HG03060 (cell line): ENCODE measurements at regions not wholly inside any gene's neighbourhood (a gene's known extent, or its start where the extent isn't known, plus 50 kb on each side); places are given as distances from the start of the nearest gene placed in this dataset.

Source experiments
- ATAC-seq: cut with Tn5 transposase; IDR thresholded peaks from one replicate; pipeline ENCODE4 v1.9.1; 2021; ENCODE audit warnings: low read depth, moderate number of reproducible peaks; ENCODE audit not compliant: unreplicated experiment

DNA sequence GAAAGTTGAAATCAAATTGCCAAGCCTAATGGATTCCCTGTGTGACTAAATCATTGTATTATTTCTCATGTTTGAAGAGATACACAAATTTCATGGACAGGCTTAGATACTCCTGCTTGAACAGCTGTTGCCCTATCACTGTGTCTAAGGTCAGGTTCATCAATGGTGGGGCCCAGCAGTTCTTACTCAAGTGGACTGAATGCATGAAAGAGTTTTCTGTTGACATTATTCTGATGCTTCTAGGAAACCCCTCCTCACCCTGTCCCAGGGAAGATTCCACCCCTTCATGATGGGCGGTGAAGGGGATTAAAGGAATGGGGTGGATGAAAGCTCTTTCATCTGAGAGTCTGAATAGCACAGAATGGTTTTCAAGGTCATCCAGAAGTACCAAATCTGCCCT lies 148.8 kb downstream of the INO80D start:
- ATAC-seq = no peak

- no peak for ATAC-seq
Observed at GRCh38 chr2:205936446-205936845, 149.5 kb downstream of the INO80D start.

DNA sequence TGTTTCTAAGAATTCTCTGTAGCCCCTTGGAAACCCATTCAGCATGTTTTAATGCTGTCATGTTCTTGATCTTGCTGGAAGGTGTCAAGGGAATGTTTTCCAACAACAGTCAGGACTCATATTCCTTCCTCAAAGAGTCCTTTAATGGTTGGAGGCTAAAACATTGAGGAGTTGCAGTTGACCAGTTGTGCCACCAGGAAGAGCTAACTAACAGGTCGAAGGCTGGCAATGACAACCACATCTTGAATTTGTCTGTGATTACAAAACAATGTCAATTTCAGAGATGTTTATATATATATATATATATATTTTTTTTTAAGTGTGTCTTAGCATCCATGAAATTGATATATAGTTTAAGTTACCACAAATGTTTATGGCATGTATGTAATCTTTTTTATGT lies 151.5 kb downstream of the INO80D start:
- ATAC-seq = no peak

GRCh38 chr2:205932861-205933260 lies 153.1 kb downstream of the INO80D start:
- no peak for ATAC-seq

DNA sequence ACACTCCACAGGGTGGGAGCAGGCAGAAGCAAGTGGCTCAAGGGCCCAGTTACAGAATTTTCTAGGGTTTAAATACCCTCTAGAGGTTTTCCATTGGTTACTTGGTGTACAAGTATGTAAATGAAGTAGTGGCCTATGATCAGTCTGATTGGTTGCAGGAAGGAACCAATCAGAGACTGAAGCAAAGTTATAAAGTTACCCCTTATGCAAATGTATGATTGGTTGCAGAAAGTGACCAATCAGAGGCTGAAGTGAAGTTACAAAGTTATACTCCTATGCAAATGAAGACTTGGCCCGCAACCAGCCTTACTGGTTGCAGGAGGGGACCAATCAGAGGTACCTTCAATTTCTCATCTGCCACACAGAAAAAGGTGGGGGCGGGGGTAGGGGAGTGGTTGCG lies 154.6 kb downstream of the INO80D start:
- no peak for ATAC-seq

DNA sequence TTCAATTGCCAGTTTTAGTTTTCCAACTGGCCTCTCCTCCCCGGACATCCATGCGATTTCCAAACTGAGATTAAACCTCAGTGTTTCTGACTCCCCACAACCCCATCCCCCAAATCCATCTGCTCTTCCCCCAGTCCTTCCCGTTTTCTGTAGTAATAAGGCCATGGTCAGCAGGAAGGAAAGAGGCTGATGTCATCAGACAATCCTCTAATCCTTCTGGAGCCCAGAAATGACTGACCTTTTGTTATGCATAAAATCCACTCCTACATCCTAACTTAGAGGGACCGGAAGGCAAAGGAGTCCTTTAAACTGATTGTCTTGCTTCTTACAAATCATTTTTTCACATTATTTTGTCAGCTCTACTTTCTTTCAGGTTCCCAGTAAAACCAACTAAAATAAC lies 155.8 kb downstream of the INO80D start:
- ATAC-seq = no peak

GRCh38 chr2:205929246-205929942 lies 156.6 kb downstream of the INO80D start:
- ATAC-seq = no peak

- ATAC-seq = peak; percentile 68
Observed at GRCh38 chr2:205925373-205926337, 160.3 kb downstream of the INO80D start.

DNA sequence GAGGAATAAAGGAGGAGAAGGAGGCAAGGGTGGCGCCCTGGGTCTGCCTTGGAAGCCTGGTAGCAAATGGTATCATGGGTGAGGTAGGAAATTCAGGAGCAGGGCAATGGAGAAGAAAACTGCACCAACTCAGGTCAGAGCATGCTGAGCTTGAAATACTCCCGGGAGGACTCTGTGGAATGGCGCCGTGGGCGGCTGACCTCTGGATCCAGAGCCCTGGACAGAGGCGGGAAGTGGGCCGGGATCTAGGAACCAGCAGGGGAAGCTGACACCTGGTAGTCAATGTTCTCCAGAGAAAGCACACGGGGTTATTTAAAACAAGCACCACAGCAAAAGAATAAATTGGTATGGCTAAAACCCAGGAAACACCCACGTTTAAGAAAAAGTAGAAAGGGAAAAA lies 161.3 kb downstream of the INO80D start:
- no peak for ATAC-seq

DNA sequence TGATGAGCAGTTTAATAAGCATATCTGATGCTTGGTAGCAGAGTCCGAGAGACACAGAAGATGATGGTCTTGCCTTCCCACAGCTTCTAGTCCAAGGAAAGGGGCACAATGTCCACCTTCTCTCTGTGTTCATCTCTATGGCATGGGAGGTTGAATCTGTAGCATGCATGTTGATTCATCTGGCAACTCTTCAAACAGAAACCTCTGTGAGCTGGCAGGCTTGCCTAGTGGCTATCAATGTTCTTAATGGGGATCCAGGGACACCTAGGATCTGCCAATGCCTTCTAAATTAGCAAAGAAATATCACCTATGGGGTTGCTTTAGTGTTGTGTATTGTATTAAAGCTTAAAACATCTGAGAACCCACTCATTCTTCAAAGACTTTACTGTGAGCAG lies 170.8 kb downstream of the INO80D start:
- no peak for ATAC-seq

DNA sequence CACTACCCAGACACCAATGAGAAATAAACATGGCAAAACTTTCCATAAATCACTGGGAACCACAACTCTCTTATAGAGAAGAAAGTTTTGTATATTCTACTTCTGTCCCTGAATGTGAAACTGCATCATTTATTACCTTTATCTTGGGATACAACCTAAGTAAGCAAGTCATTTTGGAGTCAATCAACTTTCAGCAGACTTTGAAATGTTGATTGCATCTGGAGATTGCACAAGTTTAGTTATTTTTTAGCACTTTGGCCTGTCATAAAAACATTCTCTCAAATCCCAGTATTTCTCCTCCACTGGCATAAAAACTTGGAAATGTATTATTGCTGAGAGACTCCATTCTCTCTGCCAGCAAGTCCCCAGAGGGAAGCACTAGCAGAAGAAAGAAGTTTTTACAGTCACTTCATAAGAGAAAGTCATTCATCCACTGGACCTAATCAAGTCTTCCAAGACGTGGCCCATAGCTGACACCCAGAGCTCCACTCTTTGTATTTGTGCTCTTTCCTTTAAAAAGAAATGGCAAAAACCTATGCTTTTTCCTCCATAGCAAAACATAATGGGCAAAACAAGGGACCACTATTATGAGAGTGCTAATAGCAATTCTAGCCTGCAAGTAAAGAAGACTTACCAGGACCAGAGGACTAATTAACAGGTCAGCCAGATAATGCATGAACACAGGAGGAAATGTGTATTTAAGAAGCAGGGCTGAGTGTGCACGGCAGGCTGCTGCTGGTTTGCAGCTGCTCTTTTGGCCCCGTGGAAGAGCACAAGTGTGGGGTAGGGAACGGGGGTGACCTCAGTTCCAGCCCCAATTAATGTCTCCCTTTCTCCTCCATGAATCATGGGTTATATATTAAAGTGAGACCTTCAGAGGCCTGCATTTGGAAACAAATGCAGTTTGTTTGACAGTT lies 171.5 kb downstream of the INO80D start:
- no peak for ATAC-seq

DNA sequence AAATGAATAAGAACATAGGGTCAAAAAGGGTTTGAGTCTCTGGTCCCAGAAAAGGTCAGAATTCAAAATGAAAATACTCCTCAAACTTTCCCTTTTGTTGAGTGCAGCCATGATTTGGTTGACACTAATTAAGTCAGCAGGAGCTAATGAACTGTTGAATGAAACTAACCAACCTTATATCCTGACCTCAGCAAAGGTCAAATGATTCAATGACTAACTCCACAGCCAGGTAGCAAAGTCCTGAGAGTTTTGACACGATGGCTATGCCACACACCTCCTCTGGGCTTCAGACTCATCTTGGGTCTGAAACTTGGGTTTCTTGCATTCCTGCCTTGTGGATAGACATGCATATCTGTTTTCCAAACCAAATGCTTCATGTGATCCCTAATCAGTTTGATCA lies 172.3 kb downstream of the INO80D start:
- ATAC-seq = no peak

DNA sequence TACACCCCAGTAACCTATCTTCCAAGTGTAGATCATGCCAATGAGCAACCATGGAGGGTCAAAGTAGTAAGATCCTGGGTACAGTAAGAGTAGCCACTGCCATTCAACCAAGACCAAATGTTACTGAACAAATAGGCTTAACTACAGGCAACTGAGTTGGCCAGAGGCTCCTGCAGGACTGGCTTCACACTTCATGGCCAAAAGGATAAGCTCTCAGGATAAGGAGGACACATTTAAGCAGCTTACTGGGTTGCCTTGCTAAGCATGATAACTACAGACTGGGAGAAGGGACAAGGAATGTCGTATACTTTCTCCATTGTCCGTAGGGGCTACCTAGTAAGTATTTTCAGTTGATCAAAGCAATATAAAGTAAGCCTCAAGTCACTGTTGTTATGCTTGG lies 174.7 kb downstream of the INO80D start:
- no peak for ATAC-seq

- ATAC-seq = no peak
Observed at GRCh38 chr2:205909184-205909572, 176.8 kb downstream of the INO80D start.

- no peak for ATAC-seq
Observed at GRCh38 chr2:205908212-205909183, 177.5 kb downstream of the INO80D start.

- ATAC-seq = no peak
Observed at GRCh38 chr2:205906419-205906818, 179.6 kb downstream of the INO80D start.

- no peak for ATAC-seq
Observed at GRCh38 chr2:205905576-205905975, 180.4 kb downstream of the INO80D start.

DNA sequence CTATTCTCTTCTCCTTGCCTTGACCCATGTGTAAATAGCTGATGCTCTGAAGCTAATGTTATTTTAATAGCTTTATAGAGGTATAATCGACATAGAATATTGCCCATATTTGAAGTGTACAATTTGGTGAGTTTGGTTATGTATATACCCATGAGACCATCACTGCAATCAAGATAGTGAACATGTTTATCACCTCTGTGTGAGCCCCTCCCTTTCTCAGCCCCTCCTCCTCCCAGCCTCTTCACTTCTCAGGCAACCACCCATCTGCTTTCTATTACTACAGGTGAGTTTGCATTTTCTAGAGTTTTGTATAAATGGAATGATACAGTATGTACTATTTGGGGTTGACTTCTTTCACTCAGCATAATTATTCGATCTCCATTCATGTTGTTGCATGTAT lies 181.1 kb downstream of the INO80D start:
- no peak for ATAC-seq

GRCh38 chr2:205903549-205904129 lies 182.3 kb downstream of the INO80D start:
- peak; percentile 65 for ATAC-seq
